ENCODE measurements at regions not wholly inside any gene's neighbourhood (a gene's known extent, or its start where the extent isn't known, plus 50 kb on each side); places are given as distances from the start of the nearest gene placed in this dataset.
A peak's percentile ranks its signal among the peaks of the same experiment; 100 is the strongest.
"Not testable (repeated sequence)": the region's sequence is repeated elsewhere in the genome, so short reads cannot be mapped to it uniquely, and the experiment has no call there.

- DNase-seq (ENCODE audit: low read depth), result peak; percentile 62
Observed at GRCh38 chr3:88957711-88958439, 149.5 kb upstream of the EPHA3 start.

GRCh38 chr3:88960019-88960418, 147.4 kb upstream of the EPHA3 start:
- DNase-seq (ENCODE audit: low read depth), result no peak

GRCh38 chr3:88963003-88963402, 144.4 kb upstream of the EPHA3 start:
- no peak for DNase-seq (ENCODE audit: low read depth)

GRCh38 chr3:88979760-88980159, 127.7 kb upstream of the EPHA3 start:
- DNase-seq (ENCODE audit: low read depth), result no peak

GRCh38 chr3:88983458-88983857, 124.0 kb upstream of the EPHA3 start:
- no peak for DNase-seq (ENCODE audit: low read depth)

GRCh38 chr3:88984256-88984655, 123.2 kb upstream of the EPHA3 start:
- no peak for DNase-seq (ENCODE audit: low read depth)

- DNase-seq (ENCODE audit: low read depth), result no peak
Observed at GRCh38 chr3:88984832-88985231, 122.6 kb upstream of the EPHA3 start.

GRCh38 chr3:88985491-88985890, 121.9 kb upstream of the EPHA3 start:
- no peak for DNase-seq (ENCODE audit: low read depth)

- peak; percentile 65 for DNase-seq (ENCODE audit: low read depth)
Observed at GRCh38 chr3:88986834-88987233, 120.6 kb upstream of the EPHA3 start.

GRCh38 chr3:88987776-88988175, 119.6 kb upstream of the EPHA3 start:
- DNase-seq (ENCODE audit: low read depth), result no peak

- no peak for DNase-seq (ENCODE audit: low read depth)
Observed at GRCh38 chr3:88988906-88989305, 118.5 kb upstream of the EPHA3 start.

GRCh38 chr3:88991496-88991895, 115.9 kb upstream of the EPHA3 start:
- no peak for DNase-seq (ENCODE audit: low read depth)

- no peak for DNase-seq (ENCODE audit: low read depth)
Observed at GRCh38 chr3:88996691-88997090, 110.7 kb upstream of the EPHA3 start.

- DNase-seq (ENCODE audit: low read depth), result no peak
Observed at GRCh38 chr3:88997260-88997659, 110.2 kb upstream of the EPHA3 start.

GRCh38 chr3:89000886-89001285, 106.5 kb upstream of the EPHA3 start:
- no peak for DNase-seq (ENCODE audit: low read depth)

- DNase-seq (ENCODE audit: low read depth), result no peak
Observed at GRCh38 chr3:89002191-89002590, 105.2 kb upstream of the EPHA3 start.

GRCh38 chr3:89013536-89013935, 93.9 kb upstream of the EPHA3 start:
- no peak for DNase-seq (ENCODE audit: low read depth)

GRCh38 chr3:89017531-89017930, 89.9 kb upstream of the EPHA3 start:
- DNase-seq (ENCODE audit: low read depth), result no peak

GRCh38 chr3:89025185-89025584, 82.2 kb upstream of the EPHA3 start:
- DNase-seq (ENCODE audit: low read depth), result peak; percentile 79

GRCh38 chr3:89032346-89033013, 74.9 kb upstream of the EPHA3 start:
- peak; percentile 5 for DNase-seq (ENCODE audit: low read depth)

- DNase-seq (ENCODE audit: low read depth), result not testable (repeated sequence)
Observed at GRCh38 chr3:89034723-89035122, 72.7 kb upstream of the EPHA3 start.

GRCh38 chr3:89038869-89039268, 68.6 kb upstream of the EPHA3 start:
- no peak for DNase-seq (ENCODE audit: low read depth)

GRCh38 chr3:89042236-89042835, 65.1 kb upstream of the EPHA3 start:
- DNase-seq (ENCODE audit: low read depth), result no peak
